ENCODE measurements at regions not wholly inside any gene's neighbourhood (a gene's known extent, or its start where the extent isn't known, plus 50 kb on each side); places are given as distances from the start of the nearest gene placed in this dataset.
"Not testable (repeated sequence)": the region's sequence is repeated elsewhere in the genome, so short reads cannot be mapped to it uniquely, and the experiment has no call there.

GRCh38 chr12:38384816-38385378 lies 68.3 kb downstream of the ALG10B start:
- DNase-seq (ENCODE audit: low spot score): peak; percentile 97

GRCh38 chr12:38385486-38385885 lies 68.9 kb downstream of the ALG10B start:
- DNase-seq (ENCODE audit: low spot score): peak; percentile 58

GRCh38 chr12:38386205-38386985 lies 69.8 kb downstream of the ALG10B start:
- DNase-seq (ENCODE audit: low spot score): no peak

- no peak for DNase-seq (ENCODE audit: low spot score)
Observed at GRCh38 chr12:38389614-38390013, 73.0 kb downstream of the ALG10B start.

- no peak for DNase-seq (ENCODE audit: low spot score)
Observed at GRCh38 chr12:38391007-38391406, 74.4 kb downstream of the ALG10B start.

- no peak for DNase-seq (ENCODE audit: low spot score)
Observed at GRCh38 chr12:38392554-38393144, 76.1 kb downstream of the ALG10B start.

GRCh38 chr12:38399711-38400206 lies 83.2 kb downstream of the ALG10B start:
- no peak for DNase-seq (ENCODE audit: low spot score)

- no peak for DNase-seq (ENCODE audit: low spot score)
Observed at GRCh38 chr12:38402811-38403210, 86.2 kb downstream of the ALG10B start.

- no peak for DNase-seq (ENCODE audit: low spot score)
Observed at GRCh38 chr12:38409511-38409910, 92.9 kb downstream of the ALG10B start.

GRCh38 chr12:38411426-38411825 lies 94.9 kb downstream of the ALG10B start:
- no peak for DNase-seq (ENCODE audit: low spot score)

GRCh38 chr12:38411946-38412345 lies 95.4 kb downstream of the ALG10B start:
- no peak for DNase-seq (ENCODE audit: low spot score)

- DNase-seq (ENCODE audit: low spot score): no peak
Observed at GRCh38 chr12:38417101-38417500, 100.5 kb downstream of the ALG10B start.

- no peak for DNase-seq (ENCODE audit: low spot score)
Observed at GRCh38 chr12:38424436-38424835, 107.9 kb downstream of the ALG10B start.

GRCh38 chr12:38427442-38427841 lies 110.9 kb downstream of the ALG10B start:
- no peak for DNase-seq (ENCODE audit: low spot score)

GRCh38 chr12:38431921-38432320 lies 115.3 kb downstream of the ALG10B start:
- DNase-seq (ENCODE audit: low spot score): no peak

- DNase-seq (ENCODE audit: low spot score): not testable (repeated sequence)
Observed at GRCh38 chr12:38441871-38442281, 125.3 kb downstream of the ALG10B start.

GRCh38 chr12:38445040-38445439 lies 128.5 kb downstream of the ALG10B start:
- no peak for DNase-seq (ENCODE audit: low spot score)

GRCh38 chr12:38448991-38449390 lies 132.4 kb downstream of the ALG10B start:
- no peak for DNase-seq (ENCODE audit: low spot score)

GRCh38 chr12:38456537-38457120 lies 140.1 kb downstream of the ALG10B start:
- DNase-seq (ENCODE audit: low spot score): no peak

- DNase-seq (ENCODE audit: low spot score): no peak
Observed at GRCh38 chr12:38465020-38465419, 148.4 kb downstream of the ALG10B start.

GRCh38 chr12:38469715-38470114 lies 153.1 kb downstream of the ALG10B start:
- no peak for DNase-seq (ENCODE audit: low spot score)

- no peak for DNase-seq (ENCODE audit: low spot score)
Observed at GRCh38 chr12:38477340-38478090, 160.9 kb downstream of the ALG10B start.

All from HT-29 (cell line).